ENCODE measurements at regions not wholly inside any gene's neighbourhood (a gene's known extent, or its start where the extent isn't known, plus 50 kb on each side); places are given as distances from the start of the nearest gene placed in this dataset.

- peaks cover 16 to 22% (median 21%) of the 10 kb centered on the region in 3 donors for H3K4me1 ChIP-seq (ENCODE audit: control insufficient read depth in 3 of 3, insufficient read depth in 3 of 3, low read length in 3 of 3)
- no peaks in the 10 kb centered on the region for H3K9me3 ChIP-seq (ENCODE audit: control insufficient read depth in 3 of 3, low read length in 3 of 3)
- H3K27me3 ChIP-seq (ENCODE audit: control insufficient read depth in 3 of 3, insufficient read depth in 3 of 3, low read length in 3 of 3), result no peaks in the 10 kb centered on the region
- H3K27ac ChIP-seq (ENCODE audit: low read depth, low read length), result peak overlapping the region; percentile 80
- H3K4me3 ChIP-seq (ENCODE audit: low read length in 3 of 3), result peak overlapping the region; percentile 71 to 88 (median 85)
- peak overlapping the region; percentile 73 to 78 (median 75) for H3K9ac ChIP-seq (ENCODE audit: low read depth in 1 of 3, low read length in 3 of 3)
- H3K36me3 ChIP-seq (ENCODE audit: control insufficient read depth in 3 of 3, insufficient read depth in 3 of 3, low read length in 3 of 3), result peaks cover 0 to 2% (median 0%) of the 10 kb centered on the region in 3 donors
Observed at GRCh38 chr9:36488389-36488756, 84.3 kb upstream of the MELK start.

- Histone ChIP-seq H3K27ac (ENCODE audit: low read depth, low read length) (peak overlapping the region; percentile 80), H3K4me1 (ENCODE audit: control insufficient read depth in 3 of 3, insufficient read depth in 3 of 3, low read length in 3 of 3) (peaks cover 16 to 22% (median 21%) of the 10 kb centered on the region in 3 donors), H3K36me3 (ENCODE audit: control insufficient read depth in 3 of 3, insufficient read depth in 3 of 3, low read length in 3 of 3) (peaks cover 0 to 2% (median 0%) of the 10 kb centered on the region in 3 donors), H3K9me3 (ENCODE audit: control insufficient read depth in 3 of 3, low read length in 3 of 3) (no peaks in the 10 kb centered on the region), H3K4me3 (ENCODE audit: low read length in 3 of 3) (peak overlapping the region; percentile 88 to 93 (median 89)), H3K9ac (ENCODE audit: low read depth in 1 of 3, low read length in 3 of 3) (peak overlapping the region; percentile 73 to 90 (median 75)), H3K27me3 (ENCODE audit: control insufficient read depth in 3 of 3, insufficient read depth in 3 of 3, low read length in 3 of 3) (no peaks in the 10 kb centered on the region)
Observed at GRCh38 chr9:36487482-36488388, 85.0 kb upstream of the MELK start.

- peak overlapping the region; percentile 82 to 92 (median 90) for H3K9ac ChIP-seq (ENCODE audit: low read depth in 1 of 3, low read length in 3 of 3)
- peak overlapping the region; percentile 88 to 93 (median 89) for H3K4me3 ChIP-seq (ENCODE audit: low read length in 3 of 3)
- no peaks in the 10 kb centered on the region for H3K9me3 ChIP-seq (ENCODE audit: control insufficient read depth in 3 of 3, low read length in 3 of 3)
- peaks cover 16 to 22% (median 21%) of the 10 kb centered on the region in 3 donors for H3K4me1 ChIP-seq (ENCODE audit: control insufficient read depth in 3 of 3, insufficient read depth in 3 of 3, low read length in 3 of 3)
- H3K36me3 ChIP-seq (ENCODE audit: control insufficient read depth in 3 of 3, insufficient read depth in 3 of 3, low read length in 3 of 3), result peaks cover 0 to 2% (median 0%) of the 10 kb centered on the region in 3 donors
- peak overlapping the region; percentile 72 for H3K27ac ChIP-seq (ENCODE audit: low read depth, low read length)
- no peaks in the 10 kb centered on the region for H3K27me3 ChIP-seq (ENCODE audit: control insufficient read depth in 3 of 3, insufficient read depth in 3 of 3, low read length in 3 of 3)
Observed at GRCh38 chr9:36486933-36487481, 85.7 kb upstream of the MELK start.

GRCh38 chr9:36486329-36486932 is 86.3 kb upstream of the MELK start:
- H3K4me1 ChIP-seq (ENCODE audit: control insufficient read depth in 3 of 3, insufficient read depth in 3 of 3, low read length in 3 of 3), result peaks cover 16 to 22% (median 21%) of the 10 kb centered on the region in 3 donors
- H3K36me3 ChIP-seq (ENCODE audit: control insufficient read depth in 3 of 3, insufficient read depth in 3 of 3, low read length in 3 of 3), result peaks cover 0 to 2% (median 0%) of the 10 kb centered on the region in 3 donors
- H3K4me3 ChIP-seq (ENCODE audit: low read length in 3 of 3), result peak overlapping the region; percentile 88 to 93 (median 89)
- peak overlapping the region; percentile 72 for H3K27ac ChIP-seq (ENCODE audit: low read depth, low read length)
- H3K9ac ChIP-seq (ENCODE audit: low read depth in 1 of 3, low read length in 3 of 3), result peak overlapping the region; percentile 82 to 92 (median 90)
- no peaks in the 10 kb centered on the region for H3K27me3 ChIP-seq (ENCODE audit: control insufficient read depth in 3 of 3, insufficient read depth in 3 of 3, low read length in 3 of 3)
- H3K9me3 ChIP-seq (ENCODE audit: control insufficient read depth in 3 of 3, low read length in 3 of 3), result no peaks in the 10 kb centered on the region

- Histone ChIP-seq H3K9ac (ENCODE audit: low read depth in 1 of 3, low read length in 3 of 3) (peak overlapping the region; percentile 82 to 92 (median 90)), H3K9me3 (ENCODE audit: control insufficient read depth in 3 of 3, low read length in 3 of 3) (no peaks in the 10 kb centered on the region), H3K4me1 (ENCODE audit: control insufficient read depth in 3 of 3, insufficient read depth in 3 of 3, low read length in 3 of 3) (peaks cover 16 to 22% (median 21%) of the 10 kb centered on the region in 3 donors), H3K4me3 (ENCODE audit: low read length in 3 of 3) (peak overlapping the region; percentile 88 to 93 (median 89)), H3K27me3 (ENCODE audit: control insufficient read depth in 3 of 3, insufficient read depth in 3 of 3, low read length in 3 of 3) (no peaks in the 10 kb centered on the region), H3K27ac (ENCODE audit: low read depth, low read length) (peak overlapping the region; percentile 72), H3K36me3 (ENCODE audit: control insufficient read depth in 3 of 3, insufficient read depth in 3 of 3, low read length in 3 of 3) (peaks cover 0 to 2% (median 0%) of the 10 kb centered on the region in 3 donors)
Observed at GRCh38 chr9:36485647-36486328, 85.7 kb upstream of the RNF38 start.

- no peaks in the 10 kb centered on the region for H3K9me3 ChIP-seq (ENCODE audit: control insufficient read depth in 3 of 3, low read length in 3 of 3)
- no peak overlapping the region for H3K4me3 ChIP-seq (ENCODE audit: low read length in 3 of 3)
- peaks cover 16 to 22% (median 20%) of the 10 kb centered on the region in 3 donors for H3K4me1 ChIP-seq (ENCODE audit: control insufficient read depth in 3 of 3, insufficient read depth in 3 of 3, low read length in 3 of 3)
- no peaks in the 10 kb centered on the region for H3K27me3 ChIP-seq (ENCODE audit: control insufficient read depth in 3 of 3, insufficient read depth in 3 of 3, low read length in 3 of 3)
- H3K27ac ChIP-seq (ENCODE audit: low read depth, low read length), result no peak overlapping the region
- no peak overlapping the region for H3K9ac ChIP-seq (ENCODE audit: low read depth in 1 of 3, low read length in 3 of 3)
- peaks cover 0 to 2% (median 0%) of the 10 kb centered on the region in 3 donors for H3K36me3 ChIP-seq (ENCODE audit: control insufficient read depth in 3 of 3, insufficient read depth in 3 of 3, low read length in 3 of 3)
Observed at GRCh38 chr9:36484124-36484523, 84.1 kb upstream of the RNF38 start.

DNA sequence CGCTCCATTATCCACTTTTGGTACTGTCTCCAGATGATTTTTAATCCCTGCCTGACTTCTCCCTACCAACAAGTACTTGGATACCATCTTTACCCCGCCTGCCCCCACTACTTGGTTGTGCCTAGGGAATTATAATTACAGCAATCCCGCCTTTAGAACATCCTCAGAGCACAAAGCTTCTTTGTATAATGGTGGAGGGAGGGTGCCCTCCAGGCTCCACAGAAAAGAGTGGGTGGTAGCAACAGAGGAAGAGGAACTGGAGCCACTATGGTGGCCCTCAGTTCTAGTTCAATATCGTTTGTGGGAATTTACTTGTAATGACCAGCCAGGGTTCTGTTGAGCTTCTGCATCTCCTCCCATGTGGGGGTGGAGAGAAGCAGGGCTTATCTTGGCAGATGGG is 79.0 kb upstream of the RNF38 start:
- Histone ChIP-seq H3K27me3 (ENCODE audit: control insufficient read depth in 3 of 3, insufficient read depth in 3 of 3, low read length in 3 of 3) (no peaks in the 10 kb centered on the region), H3K27ac (ENCODE audit: low read depth, low read length) (no peak overlapping the region), H3K4me1 (ENCODE audit: control insufficient read depth in 3 of 3, insufficient read depth in 3 of 3, low read length in 3 of 3) (no peaks in the 10 kb centered on the region)

DNA sequence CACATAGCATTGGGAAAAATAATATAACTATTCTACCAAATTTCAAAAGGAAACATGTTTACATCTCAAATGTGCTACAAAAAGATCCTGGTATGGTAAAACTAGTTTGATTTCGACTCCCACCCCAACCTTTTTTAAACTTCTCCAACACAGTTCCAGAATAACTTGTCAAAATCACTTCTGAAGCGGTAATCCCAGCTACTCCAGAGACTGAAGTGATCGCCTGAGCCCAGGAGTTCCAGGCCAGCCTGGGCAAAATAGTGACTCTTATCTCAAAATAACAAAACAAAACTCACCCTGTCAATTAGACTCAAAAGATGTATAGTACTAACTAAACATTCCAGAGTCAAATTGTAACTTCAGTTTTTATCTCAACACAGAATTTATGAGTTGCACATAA is 71.3 kb upstream of the RNF38 start:
- H3K4me3 ChIP-seq (ENCODE audit: low read length in 3 of 3), result no peak overlapping the region

More for the DNA sequence above, 79.0 kb upstream of the RNF38 start:
- Histone ChIP-seq H3K36me3 (ENCODE audit: control insufficient read depth in 3 of 3, insufficient read depth in 3 of 3, low read length in 3 of 3) (no peaks in the 10 kb centered on the region), H3K4me3 (ENCODE audit: low read length in 3 of 3) (no peak overlapping the region), H3K9ac (ENCODE audit: low read depth in 1 of 3, low read length in 3 of 3) (no peak overlapping the region), H3K9me3 (ENCODE audit: control insufficient read depth in 3 of 3, low read length in 3 of 3) (no peaks in the 10 kb centered on the region)

DNA sequence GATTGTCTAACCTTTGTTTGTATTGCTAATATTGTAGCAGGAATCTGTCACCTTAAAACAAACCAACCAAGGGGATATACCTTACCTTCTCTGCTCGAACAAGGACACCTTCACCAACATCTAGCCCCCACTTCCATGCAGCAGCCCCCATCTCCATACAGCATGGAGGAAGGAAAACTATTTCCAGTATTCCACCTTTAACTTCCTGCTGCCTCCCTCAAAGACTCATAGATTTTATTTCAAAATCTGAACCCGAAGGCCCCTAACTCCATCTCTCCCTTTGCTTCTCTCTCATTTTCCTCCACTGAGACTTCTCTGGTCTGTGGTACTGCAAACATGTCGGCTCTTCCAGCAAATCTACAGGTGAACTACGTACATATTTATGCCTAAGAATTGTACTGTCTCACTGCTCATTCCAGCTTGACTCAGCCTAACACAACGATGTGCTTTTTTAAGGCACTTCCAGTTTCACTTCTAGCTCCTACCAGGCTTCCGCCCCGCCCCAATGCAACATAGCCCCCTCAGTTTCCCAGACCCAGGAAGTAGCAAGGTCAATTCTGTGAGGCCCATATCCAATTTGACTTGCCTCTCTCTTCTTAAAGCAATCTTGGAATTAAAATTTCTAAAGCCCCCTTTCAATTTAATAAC is 70.7 kb upstream of the RNF38 start:
- Histone ChIP-seq H3K27me3 (ENCODE audit: control insufficient read depth in 3 of 3, insufficient read depth in 3 of 3, low read length in 3 of 3) (no peaks in the 10 kb centered on the region), H3K9me3 (ENCODE audit: control insufficient read depth in 3 of 3, low read length in 3 of 3) (no peaks in the 10 kb centered on the region), H3K4me3 (ENCODE audit: low read length in 3 of 3) (peak overlapping the region in 2 of 3 donors; percentile 3 to 62), H3K27ac (ENCODE audit: low read depth, low read length) (peak overlapping the region; percentile 72), H3K9ac (ENCODE audit: low read depth in 1 of 3, low read length in 3 of 3) (peak overlapping the region; percentile 26 to 71 (median 47)), H3K4me1 (ENCODE audit: control insufficient read depth in 3 of 3, insufficient read depth in 3 of 3, low read length in 3 of 3) (peaks cover 0 to 9% (median 5%) of the 10 kb centered on the region in 3 donors), H3K36me3 (ENCODE audit: control insufficient read depth in 3 of 3, insufficient read depth in 3 of 3, low read length in 3 of 3) (no peaks in the 10 kb centered on the region)

More for the DNA sequence above, 71.3 kb upstream of the RNF38 start:
- Histone ChIP-seq H3K4me1 (ENCODE audit: control insufficient read depth in 3 of 3, insufficient read depth in 3 of 3, low read length in 3 of 3) (peaks cover 0 to 9% (median 5%) of the 10 kb centered on the region in 3 donors), H3K36me3 (ENCODE audit: control insufficient read depth in 3 of 3, insufficient read depth in 3 of 3, low read length in 3 of 3) (no peaks in the 10 kb centered on the region), H3K9ac (ENCODE audit: low read depth in 1 of 3, low read length in 3 of 3) (peak overlapping the region in 1 of 3 donors; percentile 71), H3K9me3 (ENCODE audit: control insufficient read depth in 3 of 3, low read length in 3 of 3) (no peaks in the 10 kb centered on the region), H3K27ac (ENCODE audit: low read depth, low read length) (peak overlapping the region; percentile 72), H3K27me3 (ENCODE audit: control insufficient read depth in 3 of 3, insufficient read depth in 3 of 3, low read length in 3 of 3) (no peaks in the 10 kb centered on the region)
